SK-N-SH (cell line): ENCODE measurements at regions not wholly inside any gene's neighbourhood (a gene's known extent, or its start where the extent isn't known, plus 50 kb on each side); places are given as distances from the start of the nearest gene placed in this dataset.

Experiments
- CTCF ChIA-PET: fragments of 300-600, 350-600 bp; formaldehyde crosslinking; extraction: SDS; loops from one replicate; lab custom pipeline; 2021; lab: Yijun Ruan, JAX
- POLR2A ChIA-PET: fragments of 350-600 bp; sonication (Branson Sonifier 250); formaldehyde crosslinking; extraction: SDS; loops from one replicate; lab custom pipeline; 2020; ENCODE audit warnings: antibody characterized with exemption, inconsistent platforms; lab: Yijun Ruan, JAX
- DNase-seq: peaks from one replicate; pipeline ENCODE4 v3.0.0; 2012
- H2AFZ ChIP-seq: fragments of 200-600 bp; sonication (generic); 2 replicates; pipeline ENCODE4 v1.8.1; 2016; ENCODE audit warnings: antibody characterized with exemption, mild to moderate bottlenecking, low read depth
- H3F3A ChIP-seq: fragments of 200-600 bp; sonication (generic); replicated peaks from 2 replicates; pipeline ENCODE3; 2016; ENCODE audit warnings: antibody characterized with exemption, mild to moderate bottlenecking; ENCODE audit not compliant: insufficient read depth
- H3K27ac ChIP-seq, 2 experiments: fragments of 200-500 bp in 1 of 2; fragments of 200-600 bp in 1 of 2; sonication (Bioruptor generic) in 1 of 2; sonication (generic), shearing (Covaris generic) in 1 of 2; 2 replicates each; pipeline versions ENCODE4 v1.5.1 to v1.6.1; 2014 to 2016; ENCODE audit warnings: low read depth in 2 of 2, inconsistent platforms in 1 of 2, low read length in 1 of 2, mild to moderate bottlenecking in 1 of 2, mixed read lengths in 1 of 2
- H3K27me3 ChIP-seq: fragments of 200-600 bp; sonication (generic), shearing (Covaris generic); 2 replicates; pipeline ENCODE4 v1.6.1; 2016; ENCODE audit warnings: mixed run types; ENCODE audit not compliant: insufficient read depth
- H3K36me3 ChIP-seq, 2 experiments: fragments of 200-500 bp in 1 of 2; fragments of 200-600 bp in 1 of 2; sonication (Bioruptor generic) in 1 of 2; sonication (generic) in 1 of 2; replicated peaks in 1 of 2; 2 replicates each; pipeline versions ENCODE3 to v1.5.1; 2014 to 2016; ENCODE audit warnings: low read length in 1 of 2, mild to moderate bottlenecking in 1 of 2; ENCODE audit not compliant: insufficient read depth in 2 of 2, control insufficient read depth in 1 of 2
- H3K4me1 ChIP-seq, 2 experiments: fragments of 200-500 bp in 1 of 2; fragments of 200-600 bp in 1 of 2; sonication (Bioruptor generic) in 1 of 2; sonication (generic), shearing (Covaris generic) in 1 of 2; 2 replicates each; pipeline versions ENCODE4 v1.5.1 to v1.6.1; 2014 to 2016; ENCODE audit warnings: low read depth in 1 of 2, low read length in 1 of 2, mixed run types in 1 of 2; ENCODE audit not compliant: insufficient read depth in 2 of 2, control insufficient read depth in 1 of 2
- H3K4me2 ChIP-seq: fragments of 200-600 bp; sonication (generic), shearing (Covaris generic); 2 replicates; pipeline ENCODE4 v1.6.1; 2017; ENCODE audit warnings: mixed run types
- H3K4me3 ChIP-seq, 2 experiments: fragments of 200-500 bp in 1 of 2; fragments of 200-600 bp in 1 of 2; sonication (Bioruptor generic) in 1 of 2; sonication (generic), shearing (Covaris generic) in 1 of 2; 2 replicates each; pipeline versions ENCODE4 v1.5.1 to v1.8.1; 2014 to 2016; ENCODE audit warnings: low read depth in 2 of 2, inconsistent platforms in 1 of 2, low read length in 1 of 2, mild to moderate bottlenecking in 1 of 2, mixed read lengths in 1 of 2, moderate library complexity in 1 of 2
- H3K79me2 ChIP-seq: fragments of 200-600 bp; sonication (generic); 2 replicates; pipeline ENCODE4 v1.8.1; 2017; ENCODE audit warnings: mild to moderate bottlenecking; ENCODE audit not compliant: insufficient read depth
- H3K9ac ChIP-seq: fragments of 200-600 bp; sonication (generic); 2 replicates; pipeline ENCODE4 v1.6.1; 2017; ENCODE audit warnings: mixed run types
- H3K9me2 ChIP-seq: fragments of 200-600 bp; sonication (generic); 2 replicates; pipeline ENCODE4 v1.6.1; 2017; ENCODE audit warnings: mixed run types
- H3K9me3 ChIP-seq: fragments of 200-600 bp; sonication (generic); 2 replicates; pipeline ENCODE4 v1.6.1; 2017; ENCODE audit warnings: mixed run types, mild to moderate bottlenecking, moderate library complexity
- H4K20me1 ChIP-seq: fragments of 200-600 bp; sonication (generic); 2 replicates; pipeline ENCODE4 v1.6.1; 2017; ENCODE audit warnings: mild to moderate bottlenecking, mixed run types; ENCODE audit not compliant: insufficient read depth
- CHD2 ChIP-seq: fragments of 150-350 bp; IDR thresholded peaks from 2 replicates; pipeline ENCODE4 v1.6.1; 2018; ENCODE audit warnings: low read length; ENCODE audit not compliant: partially characterized antibody
- EP300 ChIP-seq, 2 experiments: IDR thresholded peaks; 2 replicates each; pipeline versions ENCODE4 v1.4.0 to v1.6.1; 2012; ENCODE audit warnings: borderline replicate concordance in 1 of 2, low read depth in 1 of 2, low read length in 1 of 2
- EZH2phosphoT487 ChIP-seq: fragments of 200-600 bp; sonication (generic); IDR thresholded peaks from 2 replicates; pipeline ENCODE4 v1.6.1; 2017; ENCODE audit warnings: low read depth, mixed run types, mild to moderate bottlenecking, antibody characterized with exemption, moderate library complexity, borderline replicate concordance
- FOXM1 ChIP-seq: IDR thresholded peaks from 2 replicates; pipeline ENCODE4 v1.4.0; 2012; ENCODE audit warnings: low read depth, mild to moderate bottlenecking
- GABPA ChIP-seq: IDR thresholded peaks from 2 replicates; pipeline ENCODE4 v1.4.0; 2012; ENCODE audit warnings: low read depth, mild to moderate bottlenecking
- MXI1 ChIP-seq: IDR thresholded peaks from 2 replicates; pipeline ENCODE4 v1.6.1; 2012; ENCODE audit warnings: mild to moderate bottlenecking, low read depth, low read length, improper control_type of control experiment
- PBX3 ChIP-seq: IDR thresholded peaks from 2 replicates; pipeline ENCODE4; 2012
- POLR2AphosphoS5 ChIP-seq: IDR thresholded peaks from 2 replicates; pipeline ENCODE4 v1.6.1; 2012; ENCODE audit warnings: low read depth, low read length
- RFX5 ChIP-seq: IDR thresholded peaks from 2 replicates; pipeline ENCODE4 v1.6.1; 2012; ENCODE audit warnings: mild to moderate bottlenecking, improper control_type of control experiment, low read length
- SIN3A ChIP-seq: IDR thresholded peaks from 2 replicates; pipeline ENCODE4 v1.6.1; 2012; ENCODE audit warnings: low read depth, mild to moderate bottlenecking, low read length, moderate library complexity, borderline replicate concordance
- SMC3 ChIP-seq: IDR thresholded peaks from 2 replicates; pipeline ENCODE4 v1.6.1; 2012; ENCODE audit warnings: low read depth, low read length, improper control_type of control experiment
- TAF1 ChIP-seq: IDR thresholded peaks from 2 replicates; pipeline ENCODE4 v1.6.1; 2012; ENCODE audit warnings: low read depth, mild to moderate bottlenecking, low read length, moderate library complexity, borderline replicate concordance
- WGBS: methylation state at CpG from one replicate; pipeline ENCODE4 v1.1.6; 2017; ENCODE audit warnings: low lambda C conversion rate; 5-methylcytosine and 5-hydroxymethylcytosine counted together
- TF ChIP-seq, protein P1 (sequence below): IDR thresholded peaks from 2 replicates; pipeline ENCODE4 v1.4.0; 2012; ENCODE audit warnings: low read depth, borderline replicate concordance
- TF ChIP-seq, protein P2 (sequence below): IDR thresholded peaks from 2 replicates; pipeline ENCODE4 v1.4.0; 2012; ENCODE audit warnings: low read depth

GRCh38 chr1:104699433-104699832 is 949.7 kb downstream of the AMY1C start:
- Histone ChIP-seq H3K27me3 (no peaks in the 10 kb centered on the region), H3F3A (no peaks in the 10 kb centered on the region), H3K9me3 (no peaks in the 10 kb centered on the region), H3K4me3 (no peak overlapping the region), H3K27ac (no peak overlapping the region), H2AFZ (no peak overlapping the region), H3K4me2 (no peak overlapping the region), H4K20me1 (no peaks in the 10 kb centered on the region), H3K4me1 (no peaks in the 10 kb centered on the region), H3K79me2 (no peaks in the 10 kb centered on the region), H3K9ac (no peak overlapping the region), H3K9me2 (no peaks in the 10 kb centered on the region), H3K36me3 (no peaks in the 10 kb centered on the region)
- TF ChIP-seq GABPA (no peak), SMC3 (no peak), EZH2phosphoT487 (no peak), FOXM1 (no peak), EP300 (IDR thresholded peaks at IDR 0.05; ENCODE audit: borderline replicate concordance in 1 of 2, low read depth in 1 of 2, low read length in 1 of 2) (no peak), MXI1 (no peak), PBX3 (no peak), SIN3A (no peak), RFX5 (no peak)
- TF ChIP-seq, protein P1, sequence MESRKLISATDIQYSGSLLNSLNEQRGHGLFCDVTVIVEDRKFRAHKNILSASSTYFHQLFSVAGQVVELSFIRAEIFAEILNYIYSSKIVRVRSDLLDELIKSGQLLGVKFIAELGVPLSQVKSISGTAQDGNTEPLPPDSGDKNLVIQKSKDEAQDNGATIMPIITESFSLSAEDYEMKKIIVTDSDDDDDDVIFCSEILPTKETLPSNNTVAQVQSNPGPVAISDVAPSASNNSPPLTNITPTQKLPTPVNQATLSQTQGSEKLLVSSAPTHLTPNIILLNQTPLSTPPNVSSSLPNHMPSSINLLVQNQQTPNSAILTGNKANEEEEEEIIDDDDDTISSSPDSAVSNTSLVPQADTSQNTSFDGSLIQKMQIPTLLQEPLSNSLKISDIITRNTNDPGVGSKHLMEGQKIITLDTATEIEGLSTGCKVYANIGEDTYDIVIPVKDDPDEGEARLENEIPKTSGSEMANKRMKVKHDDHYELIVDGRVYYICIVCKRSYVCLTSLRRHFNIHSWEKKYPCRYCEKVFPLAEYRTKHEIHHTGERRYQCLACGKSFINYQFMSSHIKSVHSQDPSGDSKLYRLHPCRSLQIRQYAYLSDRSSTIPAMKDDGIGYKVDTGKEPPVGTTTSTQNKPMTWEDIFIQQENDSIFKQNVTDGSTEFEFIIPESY: no peak
- TF ChIP-seq, protein P2, sequence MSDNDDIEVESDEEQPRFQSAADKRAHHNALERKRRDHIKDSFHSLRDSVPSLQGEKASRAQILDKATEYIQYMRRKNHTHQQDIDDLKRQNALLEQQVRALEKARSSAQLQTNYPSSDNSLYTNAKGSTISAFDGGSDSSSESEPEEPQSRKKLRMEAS: no peak
- POLR2A ChIA-PET: no interaction called here
- 50% methylated on average over 1 of the region's 1 CpG for WGBS
- no peak for DNase-seq
- CTCF ChIA-PET: interaction anchor here (0.9 kb wide), 1 partner anchor 9 kb away, joined by 3 read pairs; no protein-coding TSS in a partner anchor

GRCh38 chr1:104702731-104703130 is 953.0 kb downstream of the AMY1C start:
- WGBS: 50% methylated on average over 2 of the region's 2 CpGs

More at GRCh38 chr1:104702731-104703130, 953.0 kb downstream of the AMY1C start:
- Histone ChIP-seq H3K9ac (no peak overlapping the region), H3K36me3 (no peaks in the 10 kb centered on the region)
- TF ChIP-seq FOXM1: no peak
- TF ChIP-seq POLR2AphosphoS5: no peak
- no peak for TF ChIP-seq SMC3
- TF ChIP-seq CHD2: no peak
- no peak for TF ChIP-seq EP300 (IDR thresholded peaks at IDR 0.05; ENCODE audit: borderline replicate concordance in 1 of 2, low read depth in 1 of 2, low read length in 1 of 2)
- no peak for TF ChIP-seq TAF1
- no peak for TF ChIP-seq RFX5
- no peak for TF ChIP-seq GABPA
- TF ChIP-seq, all 33 proteins: peak for 0
- POLR2A ChIA-PET: no interaction called here
- DNase-seq: no peak
- Histone ChIP-seq H3K9me2 (no peaks in the 10 kb centered on the region), H3K4me3 (no peak overlapping the region), H3K27ac (no peak overlapping the region), H3K4me1 (no peaks in the 10 kb centered on the region), H3K4me2 (no peak overlapping the region), H3K79me2 (no peaks in the 10 kb centered on the region), H3K27me3 (no peaks in the 10 kb centered on the region), H4K20me1 (no peaks in the 10 kb centered on the region), H3F3A (no peaks in the 10 kb centered on the region), H2AFZ (no peak overlapping the region), H3K9me3 (no peaks in the 10 kb centered on the region)
- CTCF ChIA-PET: no interaction called here
